ENCODE measurements at regions not wholly inside any gene's neighbourhood (a gene's known extent, or its start where the extent isn't known, plus 50 kb on each side); places are given as distances from the start of the nearest gene placed in this dataset.

DNA sequence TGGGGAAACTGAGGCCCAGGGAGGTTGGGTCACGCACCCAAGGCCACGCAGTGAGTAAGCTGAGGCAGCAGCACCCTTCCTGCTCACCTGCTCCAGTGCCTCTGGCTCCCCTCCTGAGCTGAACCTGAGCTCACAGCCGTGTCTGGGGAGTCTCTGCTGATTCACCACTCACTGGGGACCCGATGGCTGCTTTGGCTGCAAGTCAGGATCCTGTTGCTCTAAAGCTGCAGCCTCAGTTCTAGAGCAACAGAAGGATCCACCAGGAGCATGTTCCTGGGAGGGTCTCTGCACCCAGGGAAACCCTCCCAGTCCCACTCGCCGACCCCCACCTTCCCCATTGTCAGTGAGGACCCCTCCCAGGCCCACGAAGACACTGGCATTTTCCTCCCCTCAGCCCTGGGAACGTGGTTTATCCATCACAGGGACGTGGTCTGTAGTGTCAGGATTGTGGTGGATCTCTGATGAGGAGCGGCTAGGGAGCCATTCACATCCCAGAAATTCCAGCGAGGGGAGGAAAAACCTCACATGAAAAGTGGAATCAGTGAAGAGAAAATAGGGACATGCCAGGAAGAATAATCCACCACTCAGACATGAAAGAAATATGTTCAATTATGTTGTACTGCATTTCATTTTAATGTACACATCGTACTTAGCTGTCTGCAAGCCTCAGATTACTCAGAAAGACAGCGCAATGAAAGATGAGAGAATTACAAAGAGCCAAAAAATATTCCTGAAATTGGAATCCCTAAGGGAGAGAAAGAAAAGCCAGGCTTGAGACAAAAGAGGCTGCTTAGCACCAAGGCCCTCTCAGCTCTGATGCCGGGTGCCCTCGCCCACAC lies 447.2 kb downstream of the MATN1 start:
- in situ Hi-C loops (cut with HindIII; ENCODE audit: low pct_unique_long_range_greater_than_20kb, low sequenced_read_pairs), result no loop called here

DNA sequence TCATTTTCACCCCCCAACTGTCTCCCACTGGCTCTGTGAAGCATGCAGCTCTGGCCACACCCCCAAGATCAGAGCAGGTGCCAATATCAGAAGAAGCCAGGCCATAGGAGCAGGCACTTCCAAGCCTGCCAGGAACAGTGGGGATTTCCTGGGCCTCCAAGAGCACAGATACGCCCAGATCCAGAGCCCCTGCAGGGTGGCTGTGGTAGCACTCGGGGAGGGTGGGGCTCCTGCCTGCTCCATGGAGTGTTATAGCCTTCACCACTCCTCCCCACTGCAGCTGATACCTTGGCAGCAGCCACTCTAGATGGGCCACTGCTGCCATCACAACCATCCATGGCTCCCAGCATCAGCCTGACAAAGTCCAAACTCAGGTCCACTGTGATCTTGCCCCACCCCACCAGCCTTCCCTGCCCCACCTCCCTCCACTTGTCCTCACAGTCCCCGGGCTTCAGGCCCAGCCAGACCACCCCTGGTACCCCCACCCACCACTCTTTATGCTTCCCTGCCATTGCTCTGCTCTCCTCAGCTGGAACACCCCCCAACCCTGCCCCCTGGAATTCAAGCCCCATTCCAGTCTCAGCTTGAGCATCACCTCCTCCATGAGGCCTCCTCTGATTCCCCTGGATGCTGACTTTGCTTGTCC lies 448.3 kb downstream of the MATN1 start:
- DNase-seq (ENCODE audit: low read depth), result no peak
- in situ Hi-C loops (cut with HindIII; ENCODE audit: low pct_unique_long_range_greater_than_20kb, low sequenced_read_pairs), result no loop called here

More for the DNA sequence above, 447.2 kb downstream of the MATN1 start:
- DNase-seq (ENCODE audit: low read depth), result no peak

DNA sequence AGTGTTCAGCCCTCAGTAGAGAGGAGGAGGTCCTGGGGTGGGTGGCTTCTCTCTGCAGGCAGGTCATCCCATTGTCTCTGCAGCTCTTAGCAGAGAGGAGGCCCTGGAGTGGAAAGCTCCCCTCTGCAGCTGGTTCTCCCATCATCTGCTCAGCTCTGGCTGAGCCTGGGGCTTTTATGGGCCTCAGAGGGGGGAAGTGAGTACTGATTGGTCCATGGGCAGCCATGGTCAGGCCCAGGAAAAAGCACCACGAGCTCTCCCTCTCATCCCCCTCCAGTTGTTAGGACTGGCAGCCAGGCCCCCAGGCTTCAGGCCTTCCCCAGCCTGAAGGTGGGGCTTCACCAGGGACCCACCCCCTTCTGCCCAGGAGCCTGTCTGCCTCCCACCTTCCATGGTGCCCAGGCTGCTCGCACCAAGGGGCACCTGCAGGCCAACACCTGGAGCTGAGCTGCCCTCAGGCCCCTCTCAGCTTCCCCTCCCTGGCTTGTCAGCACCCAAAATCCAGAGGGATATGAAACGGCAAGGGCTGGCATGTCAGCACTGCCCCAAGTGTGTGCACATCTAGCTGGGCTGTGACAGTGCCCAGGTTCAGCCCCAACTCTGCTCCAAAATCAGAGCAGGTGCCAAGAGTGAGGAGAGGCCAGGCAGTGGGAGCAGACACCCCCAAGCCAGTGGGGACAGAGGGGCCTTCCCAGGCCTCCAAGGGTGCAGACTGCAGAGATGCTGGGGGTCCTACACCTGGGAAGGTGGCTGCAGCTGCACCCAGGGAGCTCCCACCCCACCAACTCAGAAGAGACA lies 449.0 kb downstream of the MATN1 start:
- in situ Hi-C loops (cut with HindIII; ENCODE audit: low pct_unique_long_range_greater_than_20kb, low sequenced_read_pairs), result no loop called here
- DNase-seq (ENCODE audit: low read depth), result no peak

DNA sequence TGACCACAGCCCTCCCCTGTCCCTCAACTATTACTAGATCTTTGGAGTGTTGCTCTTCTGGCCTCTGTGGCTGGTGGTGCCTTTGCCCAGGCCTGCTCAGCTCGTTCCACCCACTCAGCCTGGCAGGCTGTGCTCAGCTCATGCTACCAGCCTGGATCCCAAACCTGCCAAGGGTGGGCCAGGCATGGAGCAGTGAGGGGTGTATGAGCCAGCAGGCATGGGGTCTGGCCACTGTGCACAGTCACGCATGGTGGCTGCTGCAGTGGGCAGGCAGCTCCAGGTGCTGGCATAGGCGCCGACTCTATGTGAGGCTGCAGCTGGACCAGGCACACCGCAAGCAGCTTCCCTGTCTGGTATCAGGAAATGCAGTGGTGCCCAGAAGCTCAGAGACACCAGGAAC lies 449.9 kb downstream of the MATN1 start:
- no peak for DNase-seq (ENCODE audit: low read depth)
- in situ Hi-C loops (cut with HindIII; ENCODE audit: low pct_unique_long_range_greater_than_20kb, low sequenced_read_pairs), result no loop called here

DNA sequence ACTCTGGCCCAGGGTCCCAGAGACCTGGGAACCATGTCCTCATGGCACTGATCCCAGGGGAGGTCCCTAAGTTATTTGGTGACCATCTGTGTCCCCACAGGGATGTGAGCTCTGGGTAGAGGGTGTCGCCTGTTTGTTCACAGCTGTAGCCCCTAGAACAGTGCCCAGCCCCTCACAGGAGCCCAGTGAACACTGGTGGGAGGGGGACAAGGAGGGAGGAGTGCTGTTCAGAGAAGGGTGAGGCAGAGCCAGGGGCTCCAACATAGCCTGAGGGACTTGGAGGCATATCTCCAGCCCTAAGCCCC lies 450.4 kb downstream of the MATN1 start:
- no peak for DNase-seq (ENCODE audit: low read depth)
- in situ Hi-C loops (cut with HindIII; ENCODE audit: low pct_unique_long_range_greater_than_20kb, low sequenced_read_pairs), result no loop called here

DNA sequence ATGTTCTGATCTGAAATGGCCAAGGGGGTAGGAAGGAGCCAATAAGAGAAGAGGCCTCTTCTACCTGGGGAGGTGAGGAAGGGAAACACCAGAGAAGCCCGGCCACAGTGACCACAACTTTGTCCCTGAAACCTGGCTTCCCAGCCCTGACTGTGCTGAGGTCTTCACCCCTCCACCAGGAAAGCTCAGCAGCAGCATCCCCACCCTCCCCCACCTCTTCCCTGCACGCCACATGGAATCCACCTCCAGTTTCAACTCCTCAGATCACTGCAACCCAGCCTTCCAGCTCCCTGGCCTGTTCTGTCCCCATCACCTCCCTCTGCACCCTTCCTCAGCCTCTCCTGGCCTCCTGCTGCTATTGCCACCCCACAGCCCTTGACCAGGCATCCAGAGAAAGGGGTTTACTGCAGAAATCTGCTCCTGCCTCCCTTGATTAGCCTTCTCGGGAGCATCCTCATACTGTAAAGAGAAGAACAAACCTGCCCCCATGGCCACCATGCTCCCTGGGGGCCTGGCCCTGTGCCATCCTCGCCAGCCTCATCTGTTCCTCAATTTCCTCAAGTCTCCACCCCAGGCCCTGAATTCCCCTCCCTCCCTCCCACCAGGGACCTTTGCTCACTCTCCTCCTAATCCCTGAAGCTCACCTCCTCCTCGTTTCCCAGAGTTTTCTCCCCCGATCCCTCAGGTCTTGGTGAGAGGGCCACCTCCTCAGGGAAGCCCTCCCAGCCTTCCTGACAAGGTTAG lies 450.9 kb downstream of the MATN1 start:
- in situ Hi-C loops (cut with HindIII; ENCODE audit: low pct_unique_long_range_greater_than_20kb, low sequenced_read_pairs), result no loop called here
- DNase-seq (ENCODE audit: low read depth), result no peak

DNA sequence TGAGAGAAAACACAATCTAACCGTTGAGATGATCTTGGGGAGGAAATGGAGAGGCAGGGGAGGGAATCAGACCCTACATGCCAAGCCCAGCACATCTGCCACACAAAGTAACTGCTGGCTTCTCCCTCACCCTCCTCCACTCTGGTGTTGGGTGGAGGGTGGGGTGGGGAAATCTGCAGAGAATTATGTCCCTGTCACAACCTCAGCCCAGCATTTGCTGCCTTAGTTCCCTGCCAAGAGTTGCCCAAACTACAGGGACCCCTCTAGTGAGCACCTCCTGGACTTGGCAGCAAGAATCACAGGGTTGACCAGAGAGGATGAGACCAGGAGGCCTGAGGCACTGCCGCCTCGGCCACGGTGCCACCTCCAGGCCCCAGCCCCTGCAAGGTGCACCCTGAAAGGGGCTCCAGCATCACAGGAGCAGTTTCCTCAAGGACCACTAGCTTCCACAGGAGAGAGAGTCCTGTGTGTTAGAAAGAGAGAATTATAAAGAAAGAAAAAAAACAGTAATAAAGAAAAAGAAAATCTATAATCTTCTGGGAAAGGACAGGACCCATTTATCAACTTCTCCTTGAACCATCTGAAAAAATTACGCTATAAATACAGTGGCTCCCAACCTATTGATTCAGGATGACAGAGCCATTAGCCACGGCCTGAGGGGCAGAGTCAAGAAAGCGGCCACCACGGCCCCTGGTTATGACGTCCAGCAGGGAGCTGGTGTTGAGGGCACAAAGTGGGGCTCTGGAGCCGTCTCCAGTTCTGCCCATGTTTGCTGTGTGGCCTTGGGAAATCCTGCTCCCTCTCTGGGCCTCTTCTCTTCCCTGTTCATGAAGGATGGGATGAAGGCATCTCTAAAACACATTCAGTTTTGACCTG lies 451.7 kb downstream of the MATN1 start:
- no peak for DNase-seq (ENCODE audit: low read depth)
- in situ Hi-C loops (cut with HindIII; ENCODE audit: low pct_unique_long_range_greater_than_20kb, low sequenced_read_pairs), result no loop called here

DNA sequence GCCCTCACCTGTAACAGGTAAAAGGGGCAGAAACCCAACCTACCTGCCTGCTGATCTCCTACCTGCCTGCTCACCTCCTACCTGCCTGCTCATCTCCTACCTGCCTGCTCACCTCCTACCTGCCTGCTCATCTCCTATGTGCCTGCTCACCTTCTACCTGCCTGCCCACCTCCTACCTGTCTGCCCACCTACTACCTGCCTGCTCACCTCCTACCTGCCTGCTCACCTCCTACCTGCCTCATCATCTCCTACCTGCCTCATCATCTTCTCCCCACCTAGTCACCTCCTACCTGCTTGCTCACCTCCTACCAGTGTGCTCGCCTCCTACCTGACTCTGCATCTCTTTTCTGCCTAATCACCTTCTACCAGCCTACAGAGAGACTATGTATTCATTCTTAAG lies 452.9 kb downstream of the MATN1 start:
- in situ Hi-C loops (cut with HindIII; ENCODE audit: low pct_unique_long_range_greater_than_20kb, low sequenced_read_pairs), result no loop called here

DNA sequence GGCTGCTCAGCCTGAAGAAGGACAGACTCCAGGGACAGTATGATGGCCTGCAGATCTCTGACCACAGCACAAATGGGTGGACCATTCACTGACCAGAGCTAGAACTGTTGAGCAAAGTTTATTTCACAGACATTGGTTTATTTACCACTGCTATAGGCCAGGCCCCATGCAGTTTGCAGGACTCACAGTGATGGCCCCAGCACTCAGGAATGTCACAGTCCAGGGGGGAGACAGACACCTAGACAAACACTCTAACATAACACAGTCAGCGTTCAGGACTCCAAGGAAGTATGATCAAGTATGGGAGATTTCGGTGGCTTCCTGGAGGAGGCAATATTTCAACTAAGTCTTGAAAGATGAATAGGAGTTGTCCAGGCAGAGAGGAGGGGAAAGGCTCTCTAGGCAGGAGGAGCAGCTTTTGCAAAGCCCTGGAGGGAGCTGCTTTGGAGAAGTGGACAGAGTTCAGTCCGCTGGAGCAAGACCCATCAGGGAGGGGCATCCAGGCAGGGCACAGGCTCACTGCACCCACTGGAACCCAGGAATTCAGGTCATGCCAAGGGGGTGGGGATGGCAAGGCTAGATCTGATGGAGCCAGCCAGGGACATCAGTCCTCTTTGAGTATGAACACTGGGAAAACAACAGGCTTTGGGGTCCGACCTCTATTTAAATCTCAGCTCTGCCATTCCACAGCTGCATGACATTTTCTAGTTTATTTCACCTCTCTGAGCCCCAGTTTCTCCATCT lies 454.3 kb downstream of the MATN1 start:
- no peak for DNase-seq (ENCODE audit: low read depth)
- in situ Hi-C loops (cut with HindIII; ENCODE audit: low pct_unique_long_range_greater_than_20kb, low sequenced_read_pairs), result no loop called here

More for the DNA sequence above, 452.9 kb downstream of the MATN1 start:
- no peak for DNase-seq (ENCODE audit: low read depth)

DNA sequence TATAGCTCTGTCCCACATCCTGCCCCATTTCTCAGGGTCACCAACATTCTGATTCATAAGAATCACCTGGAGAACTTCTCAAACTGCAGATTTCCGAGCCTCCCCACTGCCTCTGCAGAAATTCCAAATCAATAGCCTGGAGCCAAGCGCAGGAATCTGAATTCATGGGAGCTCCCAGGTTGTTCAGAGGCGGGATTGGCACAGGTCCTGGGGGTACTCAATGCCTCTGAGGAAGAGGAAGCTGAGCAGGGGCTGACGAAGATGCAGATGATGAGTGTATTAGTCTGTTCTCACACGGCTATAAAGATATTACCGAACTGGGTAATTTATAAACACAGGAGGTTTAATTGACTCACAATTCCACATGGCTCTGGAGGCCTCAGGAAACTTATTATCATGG lies 455.5 kb downstream of the MATN1 start:
- in situ Hi-C loops (cut with HindIII; ENCODE audit: low pct_unique_long_range_greater_than_20kb, low sequenced_read_pairs), result no loop called here
- DNase-seq (ENCODE audit: low read depth), result no peak

DNA sequence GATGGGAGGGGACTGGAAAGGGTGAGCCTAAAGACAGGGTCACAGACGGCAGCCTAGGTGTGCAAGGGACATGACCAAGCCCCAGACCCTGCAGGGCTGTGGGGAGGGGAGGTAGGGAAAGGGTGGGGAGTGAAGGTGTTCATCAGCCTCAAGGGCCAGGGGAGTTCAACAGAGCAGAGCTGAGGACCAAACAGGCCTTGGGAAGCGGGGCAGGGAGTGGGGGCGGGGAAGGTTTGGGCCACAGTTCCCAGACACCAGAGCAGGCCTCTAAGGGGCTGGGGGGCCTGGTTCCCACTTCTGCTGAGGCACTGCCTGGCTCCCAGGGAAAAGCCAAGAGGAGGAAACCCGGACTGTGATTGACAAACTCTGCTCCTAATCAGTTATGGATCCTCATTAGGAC lies 456.3 kb downstream of the MATN1 start:
- DNase-seq (ENCODE audit: low read depth), result no peak
- in situ Hi-C loops (cut with HindIII; ENCODE audit: low pct_unique_long_range_greater_than_20kb, low sequenced_read_pairs), result no loop called here

DNA sequence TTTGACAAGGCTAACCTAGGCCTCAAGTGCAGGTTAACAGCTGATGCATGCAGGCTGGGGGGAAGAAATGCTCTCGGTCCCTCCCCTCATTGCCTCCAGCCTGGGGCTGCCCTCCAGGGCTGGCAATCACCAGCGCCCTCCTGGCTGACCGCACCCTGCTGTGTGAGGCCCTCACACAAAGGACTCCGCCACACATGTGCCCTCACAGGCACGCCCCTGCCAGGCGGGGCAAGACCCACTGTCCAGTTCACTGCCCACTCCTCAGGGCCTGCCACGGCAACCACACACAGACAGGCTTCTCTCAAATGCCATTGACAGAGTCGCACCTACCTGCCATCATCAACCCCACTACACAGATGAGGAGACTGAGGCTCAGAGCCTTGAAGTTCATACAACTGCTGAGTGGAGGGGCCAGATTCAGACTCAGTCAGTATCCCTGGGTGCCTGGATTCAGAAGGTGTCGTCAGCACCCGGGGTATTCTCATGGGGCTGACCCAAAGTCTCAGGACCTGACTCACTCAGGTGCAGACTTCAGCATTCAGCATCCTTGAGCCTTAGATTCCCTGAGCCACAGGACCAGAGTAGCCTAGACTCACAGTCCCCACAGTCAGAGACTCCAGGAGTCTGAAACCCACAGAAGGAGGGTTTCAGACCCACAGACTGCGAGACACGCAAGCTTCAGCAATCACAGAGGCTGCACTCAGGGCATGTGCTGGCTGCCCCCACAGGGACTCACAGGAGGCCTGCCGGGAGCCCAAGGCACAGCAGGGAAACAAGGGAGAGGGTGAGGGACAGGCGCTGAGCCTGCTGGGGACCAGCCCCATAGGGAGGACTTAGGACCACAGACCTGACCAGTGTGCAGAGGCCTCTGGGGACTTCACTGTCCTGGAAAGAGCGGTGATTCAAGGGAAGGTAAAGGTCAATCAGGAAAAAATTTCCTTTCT lies 458.0 kb downstream of the MATN1 start:
- no peak for DNase-seq (ENCODE audit: low read depth)
- in situ Hi-C loops (cut with HindIII; ENCODE audit: low pct_unique_long_range_greater_than_20kb, low sequenced_read_pairs), result no loop called here

DNA sequence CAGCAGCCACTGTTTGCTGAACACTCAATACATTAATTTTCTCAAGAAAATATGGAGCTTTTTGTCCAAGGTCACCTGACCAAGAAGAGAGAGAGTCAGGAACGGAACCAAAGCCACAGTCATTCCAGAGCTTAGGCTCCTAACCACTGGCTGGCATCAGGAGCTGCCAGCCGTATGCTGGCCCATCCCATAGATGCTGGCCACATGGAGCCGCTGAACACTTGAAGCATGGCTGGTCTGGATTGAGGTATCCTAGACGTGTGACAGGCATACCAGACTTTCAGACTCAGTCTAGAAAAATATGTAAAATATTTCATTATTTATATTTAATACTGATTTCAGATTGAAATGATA lies 458.7 kb downstream of the MATN1 start:
- in situ Hi-C loops (cut with HindIII; ENCODE audit: low pct_unique_long_range_greater_than_20kb, low sequenced_read_pairs), result no loop called here
- no peak for DNase-seq (ENCODE audit: low read depth)

DNA sequence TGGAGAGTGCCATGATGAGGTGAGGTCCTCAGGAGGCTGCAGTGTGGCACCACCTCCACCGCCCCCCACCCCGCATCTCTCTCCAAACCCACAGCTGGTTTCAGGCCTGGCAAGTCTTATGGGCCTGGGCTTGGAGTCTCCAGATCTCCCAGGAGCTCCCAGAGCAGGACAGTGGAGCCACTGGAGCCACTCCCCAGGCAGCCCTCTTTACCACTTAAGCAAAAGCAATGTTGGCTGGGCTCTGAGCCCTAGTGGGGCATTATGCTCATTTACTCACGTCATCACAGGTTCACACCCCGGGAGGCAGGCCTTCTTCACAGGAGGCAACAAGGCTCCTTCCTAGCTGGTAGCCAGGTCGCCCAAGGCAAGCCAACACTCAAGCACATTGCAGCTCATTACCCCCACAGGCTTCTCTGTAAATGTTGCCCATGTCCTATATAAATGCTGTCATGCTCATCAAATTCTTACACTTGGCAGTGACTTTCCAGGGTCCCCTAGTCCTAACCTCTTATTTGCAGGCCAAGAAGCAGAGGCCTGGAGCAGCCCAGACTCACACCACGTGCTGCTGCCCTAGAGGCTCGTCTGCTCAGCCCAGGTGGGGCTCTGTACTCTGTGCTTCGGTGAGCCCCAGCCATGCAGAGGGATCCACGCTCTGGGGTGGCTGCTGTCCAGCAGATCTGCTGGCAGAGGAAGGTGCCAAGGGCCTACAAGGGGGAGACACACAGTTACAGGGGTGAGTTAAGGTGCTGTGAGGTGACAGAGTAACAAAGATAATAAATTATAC lies 459.3 kb downstream of the MATN1 start:
- in situ Hi-C loops (cut with HindIII; ENCODE audit: low pct_unique_long_range_greater_than_20kb, low sequenced_read_pairs), result no loop called here
- DNase-seq (ENCODE audit: low read depth), result no peak

DNA sequence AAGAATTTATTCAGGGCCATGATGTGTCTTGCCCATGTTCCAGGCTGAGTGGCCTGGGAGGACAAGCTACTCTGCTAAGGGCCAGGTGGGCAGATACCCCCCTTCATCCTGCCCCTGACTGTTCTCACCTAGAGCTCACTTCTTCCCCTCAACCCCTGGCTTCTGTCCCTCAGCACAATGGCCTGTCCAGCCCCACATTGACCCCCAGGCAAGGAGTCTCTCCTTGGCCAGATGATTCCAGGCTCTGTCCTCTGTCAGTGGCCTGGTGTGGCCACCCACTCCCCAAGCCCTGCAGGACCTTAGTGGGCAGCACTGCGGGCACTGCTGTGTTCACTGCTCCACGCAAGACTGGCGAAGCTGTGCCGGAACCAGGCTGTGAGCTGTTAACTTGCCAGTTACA lies 460.0 kb downstream of the MATN1 start:
- in situ Hi-C loops (cut with HindIII; ENCODE audit: low pct_unique_long_range_greater_than_20kb, low sequenced_read_pairs), result no loop called here
- DNase-seq (ENCODE audit: low read depth), result no peak

DNA sequence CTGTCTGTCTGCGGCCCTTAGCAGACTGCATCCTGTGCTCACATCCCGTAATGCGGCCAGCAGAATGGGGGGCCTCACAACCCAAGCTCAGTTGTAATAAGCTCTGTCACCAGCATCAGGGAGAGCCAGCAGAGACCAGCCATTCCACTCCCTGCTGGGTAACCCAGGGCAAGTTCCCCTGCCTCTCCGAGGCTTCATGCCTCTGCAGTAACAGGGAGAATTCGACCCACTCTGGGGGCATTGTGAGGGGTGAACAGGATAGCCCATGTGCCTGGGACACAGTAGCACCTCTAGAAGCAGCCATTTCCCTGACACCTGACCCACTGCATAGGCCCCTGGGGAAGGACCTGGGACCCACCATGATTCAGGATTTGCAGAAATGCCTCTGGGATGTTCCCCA lies 461.2 kb downstream of the MATN1 start:
- in situ Hi-C loops (cut with HindIII; ENCODE audit: low pct_unique_long_range_greater_than_20kb, low sequenced_read_pairs), result no loop called here
- DNase-seq (ENCODE audit: low read depth), result no peak
